ENCODE measurements at regions not wholly inside any gene's neighbourhood (a gene's known extent, or its start where the extent isn't known, plus 50 kb on each side); places are given as distances from the start of the nearest gene placed in this dataset.
A peak's percentile ranks its signal among the peaks of the same experiment; 100 is the strongest.

DNA sequence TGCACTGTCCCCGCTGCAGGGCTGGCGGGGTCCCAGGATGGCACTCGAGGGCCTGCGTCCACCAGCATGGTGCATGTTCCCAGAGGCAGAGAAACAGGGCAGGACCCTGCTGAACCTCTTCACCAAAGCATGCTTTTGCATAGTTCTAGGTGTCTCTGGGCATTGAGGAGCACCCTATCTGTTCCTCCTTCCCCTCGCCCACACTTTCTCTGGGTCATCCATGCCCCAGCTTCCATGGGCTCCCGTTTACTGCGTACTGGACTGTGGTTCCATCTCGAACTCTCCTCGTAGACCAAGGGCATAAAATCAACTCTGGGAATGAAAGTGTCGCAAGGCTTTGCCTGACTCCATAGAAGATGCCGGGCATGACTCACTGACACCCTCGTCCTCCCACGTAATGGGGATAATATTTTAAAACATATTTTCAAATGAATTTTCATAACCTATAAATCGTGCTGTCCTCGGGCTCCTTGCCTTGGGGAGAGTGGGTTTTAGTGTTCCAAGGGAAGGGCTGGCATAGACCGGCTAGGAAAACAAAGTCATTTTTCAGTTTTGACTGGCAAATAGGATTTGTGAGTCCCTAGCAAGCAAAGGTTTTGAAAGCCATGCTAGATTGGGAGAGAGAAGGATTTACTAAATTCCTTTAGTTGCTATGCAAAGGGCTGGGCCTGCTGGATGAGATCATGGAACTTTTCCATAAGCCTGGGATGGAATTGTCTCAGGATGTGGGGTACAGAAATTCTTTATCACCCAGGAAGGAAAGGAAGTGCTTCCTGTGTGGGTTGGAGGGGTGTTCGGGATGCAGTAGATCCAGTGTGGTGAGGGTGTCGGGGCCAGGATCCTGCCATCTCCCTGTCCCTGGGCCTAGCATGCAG is 498.7 kb upstream of the MKI67 start:
- ATAC-seq (no peak), DNase-seq (no peak)

DNA sequence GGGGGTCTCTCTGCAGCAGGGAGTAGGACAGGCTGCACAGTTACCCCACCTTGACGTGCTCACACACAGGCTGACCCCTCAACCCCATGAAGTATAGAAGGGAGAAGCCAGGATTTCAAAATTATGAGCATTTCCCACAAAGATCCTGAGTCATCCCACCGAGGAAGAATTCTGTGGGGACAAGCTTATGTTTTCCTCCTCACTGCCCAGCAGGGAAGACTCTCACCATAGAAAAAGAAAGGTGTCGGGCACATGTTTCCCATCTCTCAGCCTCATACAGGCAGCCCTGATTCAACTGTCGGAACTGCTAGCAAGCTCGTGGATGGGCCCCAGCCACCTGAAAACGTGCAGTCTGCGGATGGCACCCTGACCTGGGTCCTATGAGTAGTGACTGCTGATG is 499.7 kb upstream of the MKI67 start:
- ATAC-seq, result no peak
- DNase-seq, result no peak

DNA sequence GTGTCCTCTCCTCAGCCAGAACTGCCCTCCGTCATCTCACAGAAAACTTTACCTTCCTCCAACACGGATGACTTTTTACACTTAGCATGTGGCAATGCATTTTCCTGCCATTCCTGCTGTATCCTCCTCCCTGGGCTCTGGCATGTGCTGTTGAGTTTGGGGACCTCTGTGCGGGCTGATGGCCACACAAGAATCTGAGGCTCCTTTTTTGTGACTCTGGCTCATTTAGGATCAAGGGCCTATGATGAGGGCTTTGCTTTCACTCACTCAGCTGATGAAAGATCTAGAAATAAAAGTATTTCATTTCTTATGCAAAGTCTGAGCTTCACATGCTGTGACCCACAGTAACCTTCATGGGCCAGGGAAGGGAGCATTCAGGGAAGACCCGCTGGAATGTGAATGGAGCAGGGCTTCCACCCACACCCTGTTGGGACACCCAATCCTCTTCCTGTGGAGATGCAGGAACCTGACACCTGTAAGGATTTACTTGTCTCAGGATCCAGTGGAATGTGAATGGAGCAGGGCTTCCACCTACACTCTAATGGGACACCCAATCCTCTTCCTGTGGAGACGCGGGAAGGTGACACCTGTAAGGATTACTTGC is 500.3 kb upstream of the MKI67 start:
- ATAC-seq (no peak), DNase-seq (no peak)

DNA sequence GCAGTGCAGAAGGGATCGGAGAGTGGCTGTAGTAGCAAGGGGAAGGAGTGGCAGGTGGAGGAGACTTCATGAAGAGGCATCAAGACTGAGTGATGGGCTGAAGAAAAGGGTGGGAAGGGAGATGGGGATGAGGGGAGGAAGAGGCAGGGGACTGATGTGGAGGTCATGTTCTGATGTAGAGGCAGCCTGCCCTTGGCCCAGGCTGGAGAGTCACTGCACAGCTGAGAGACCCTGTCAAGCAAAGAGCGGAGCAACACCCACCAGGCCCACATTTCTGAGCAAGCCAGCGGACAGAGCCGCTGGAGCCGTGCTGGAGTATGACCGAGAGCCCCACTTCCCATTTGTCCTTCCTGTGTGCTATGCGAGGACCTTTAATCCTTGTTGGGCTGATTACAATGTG is 501.6 kb upstream of the MKI67 start:
- ATAC-seq, result no peak
- no peak for DNase-seq

DNA sequence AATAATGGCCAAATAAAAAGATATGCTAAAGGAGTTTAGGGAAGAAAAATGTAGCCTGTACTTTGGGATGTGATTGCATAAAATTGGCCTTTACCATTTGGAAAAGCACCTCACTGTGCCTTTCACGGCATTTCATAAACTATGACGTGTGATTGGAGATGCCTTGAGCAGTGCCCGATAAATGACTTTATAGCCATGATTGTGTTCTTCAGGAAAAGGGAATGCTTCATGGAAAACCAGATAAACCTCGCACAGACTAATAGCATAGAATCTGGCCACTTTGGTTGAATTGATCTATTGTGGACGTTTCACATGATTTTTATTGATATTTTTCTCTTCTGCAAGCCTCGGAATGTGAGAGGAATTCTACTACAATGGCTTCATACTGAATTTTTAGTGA is 502.0 kb upstream of the MKI67 start:
- ATAC-seq (no peak), DNase-seq (no peak)

DNA sequence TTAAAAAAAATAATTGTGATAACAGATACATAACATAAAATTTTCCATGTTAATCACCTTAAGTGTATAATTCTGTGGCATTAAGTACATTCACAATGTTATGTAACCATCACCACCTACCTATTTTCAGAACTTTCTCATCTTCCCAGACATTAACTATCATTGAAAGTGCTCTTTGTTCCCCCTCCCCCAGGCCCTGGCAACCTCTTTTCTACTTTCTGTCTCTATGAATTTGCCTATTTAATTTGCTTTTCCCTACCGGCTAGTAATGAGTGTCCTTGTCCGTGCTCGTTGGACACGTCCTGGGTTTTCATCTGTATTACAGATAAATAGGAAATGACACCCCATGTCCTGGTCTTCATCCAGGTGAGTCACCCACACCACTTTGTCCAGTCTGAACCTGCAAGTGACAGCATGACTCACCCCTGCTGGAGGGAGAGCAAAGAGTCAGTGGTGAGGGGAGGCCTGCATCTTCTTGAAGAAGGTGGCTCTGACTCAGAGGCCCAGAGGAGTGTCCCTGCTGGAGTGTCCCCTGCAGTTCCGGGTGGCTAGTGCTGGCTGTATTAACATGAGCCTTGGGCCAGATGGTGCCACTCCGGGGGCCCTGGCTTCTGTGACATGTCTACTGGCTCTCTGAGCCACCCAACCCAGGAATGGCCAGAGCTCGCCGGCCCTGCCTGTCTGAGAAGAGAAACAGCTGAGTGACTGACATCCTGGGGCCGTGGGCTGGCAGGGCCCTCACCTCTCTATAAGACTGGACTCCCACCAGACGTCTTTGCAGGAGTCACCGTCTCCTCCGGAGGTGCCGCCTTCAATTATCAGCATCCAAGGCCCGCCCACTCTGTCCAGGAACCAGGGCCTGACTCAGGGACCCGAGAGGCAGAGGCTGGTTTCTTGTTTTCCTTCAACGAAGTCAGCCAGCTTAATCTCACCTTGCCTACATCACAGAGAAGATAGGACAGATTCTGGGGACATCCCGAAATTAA is 503.2 kb upstream of the MKI67 start:
- no peak for ATAC-seq
- DNase-seq, result no peak

DNA sequence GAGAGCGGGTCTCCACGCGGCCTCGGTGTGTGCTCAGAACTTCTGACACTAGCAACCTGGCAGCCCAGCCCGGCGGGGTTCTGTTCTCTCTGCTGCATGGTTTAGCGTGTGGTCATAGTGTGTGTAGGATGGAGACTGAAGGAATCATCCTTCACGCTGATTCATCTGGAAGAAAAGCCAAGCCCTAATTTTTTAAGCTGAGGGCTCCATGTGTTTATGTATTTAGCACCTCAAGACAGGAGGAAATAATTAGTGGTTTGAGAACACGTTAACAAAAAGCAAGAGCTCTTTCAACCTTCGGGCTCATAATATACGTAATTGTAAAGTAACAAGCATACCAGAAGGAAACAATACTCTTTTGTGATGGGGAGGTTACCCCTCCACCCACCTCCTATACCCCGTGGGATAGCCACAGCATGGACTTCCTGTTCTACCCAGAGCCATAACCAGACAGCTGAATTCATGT is 504.6 kb upstream of the MKI67 start:
- ATAC-seq (no peak), DNase-seq (no peak)

DNA sequence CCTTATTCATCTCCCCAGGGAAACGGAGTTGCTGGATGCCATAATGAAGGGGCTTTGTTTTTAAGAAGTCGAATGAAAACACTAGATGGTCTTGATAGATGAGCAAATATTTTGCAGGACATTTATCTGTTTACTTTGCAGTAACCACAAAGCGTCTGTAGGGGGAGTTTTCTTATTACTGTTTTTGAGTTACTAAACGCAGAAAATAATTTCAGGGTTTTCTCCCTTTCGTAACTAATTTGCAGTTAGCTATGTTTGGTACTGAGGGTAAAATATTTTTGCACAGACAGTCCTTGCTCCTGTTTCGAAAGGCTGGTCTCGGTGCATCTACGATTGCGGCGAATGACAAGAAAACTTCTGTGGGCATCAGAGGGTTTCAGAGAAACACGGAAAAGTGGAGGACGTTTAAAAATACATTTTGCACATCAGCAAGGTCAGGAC is 505.6 kb upstream of the MKI67 start:
- no peak for DNase-seq
- no peak for ATAC-seq

DNA sequence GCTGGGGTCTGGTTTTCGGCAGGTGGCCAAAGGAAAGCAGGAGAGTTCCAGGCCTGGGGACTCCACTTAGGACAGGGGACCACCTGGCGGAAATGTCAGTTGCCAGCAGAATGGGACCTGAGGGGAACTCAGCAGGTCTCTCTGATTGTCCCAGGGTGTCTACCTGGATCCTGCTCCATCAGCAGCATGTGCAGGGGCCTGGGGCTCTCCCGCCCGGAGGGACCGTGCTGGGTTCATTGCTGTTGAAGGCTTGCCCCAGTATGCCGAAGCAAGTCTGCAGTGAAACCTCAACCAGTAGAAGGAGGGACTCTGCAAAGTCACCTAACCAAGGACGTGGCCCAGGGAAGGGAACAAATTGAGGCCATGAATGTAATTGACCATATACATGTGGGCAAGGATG is 506.5 kb upstream of the MKI67 start:
- DNase-seq (no peak), ATAC-seq (no peak)

DNA sequence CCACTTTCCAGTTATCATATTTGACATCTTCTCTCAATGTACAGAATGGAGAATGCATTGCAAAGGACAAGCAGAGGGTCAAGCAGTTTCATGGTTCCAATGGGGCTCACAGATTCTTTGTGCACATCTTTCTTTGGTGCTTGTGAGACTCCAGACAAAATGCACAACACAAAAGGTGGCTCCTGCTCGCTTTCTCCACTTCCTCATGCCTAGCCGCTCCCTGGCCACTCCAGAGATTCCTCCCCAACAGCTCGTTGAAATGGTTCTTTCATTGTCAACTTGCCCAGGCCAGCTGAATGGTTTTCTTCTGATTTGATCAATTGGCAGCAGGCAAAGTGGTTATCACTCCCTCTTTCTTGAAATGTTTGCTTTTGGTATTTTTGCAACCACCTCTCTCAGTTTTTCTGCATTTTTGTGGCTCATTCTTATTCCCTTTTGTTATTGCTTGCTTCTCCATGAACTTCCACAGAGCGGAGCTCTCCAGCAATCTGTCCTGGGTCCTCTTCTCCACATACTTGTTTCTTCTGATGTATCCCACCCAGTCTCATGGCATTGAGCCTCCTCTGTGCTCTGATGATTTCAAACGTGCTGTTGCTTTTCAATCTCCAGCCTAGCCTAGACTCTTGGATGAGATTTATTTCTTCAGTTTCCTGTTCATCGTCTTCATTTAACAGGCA is 507.8 kb upstream of the MKI67 start:
- DNase-seq, result no peak
- no peak for ATAC-seq

DNA sequence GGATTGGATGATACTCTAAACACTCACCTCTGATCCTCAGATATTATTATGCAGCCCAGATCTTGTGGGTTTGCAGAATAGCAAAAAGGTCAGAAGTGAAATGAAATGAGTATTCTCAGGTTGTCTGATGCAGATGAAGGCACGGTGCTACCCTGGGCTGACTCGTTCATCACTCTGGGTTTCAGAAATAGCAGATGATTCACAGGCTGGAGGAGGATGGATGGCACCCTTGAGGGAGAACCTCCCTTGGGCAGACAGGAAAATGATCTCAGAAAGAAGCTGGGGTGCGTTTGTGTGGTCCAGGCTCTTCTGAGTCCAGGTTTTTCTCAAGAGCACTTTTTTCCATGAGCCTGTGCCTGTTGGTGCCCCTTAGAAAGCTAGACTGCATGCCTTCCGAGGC is 515.8 kb upstream of the MKI67 start:
- no peak for DNase-seq
- peak; percentile 43 for ATAC-seq

DNA sequence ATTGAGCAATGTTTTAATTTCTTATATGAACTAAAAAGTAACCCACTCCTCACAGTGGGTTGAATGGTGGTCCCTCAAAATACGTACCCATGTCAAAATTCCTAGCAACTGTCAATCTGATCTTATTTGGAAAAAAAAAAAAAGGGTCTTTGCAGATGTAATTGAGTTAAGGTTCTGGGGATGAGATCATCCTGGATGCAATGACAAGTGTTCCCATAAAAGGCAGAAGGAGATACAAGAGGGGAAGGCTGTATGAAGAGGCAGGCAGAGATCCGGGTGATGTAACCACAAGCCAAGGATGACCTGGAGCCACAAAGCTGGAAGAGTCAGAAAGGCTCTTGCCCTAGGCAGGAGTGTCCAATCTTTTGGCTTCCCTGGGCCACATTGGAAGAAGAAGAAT is 516.3 kb upstream of the MKI67 start:
- DNase-seq, result no peak
- ATAC-seq, result no peak

DNA sequence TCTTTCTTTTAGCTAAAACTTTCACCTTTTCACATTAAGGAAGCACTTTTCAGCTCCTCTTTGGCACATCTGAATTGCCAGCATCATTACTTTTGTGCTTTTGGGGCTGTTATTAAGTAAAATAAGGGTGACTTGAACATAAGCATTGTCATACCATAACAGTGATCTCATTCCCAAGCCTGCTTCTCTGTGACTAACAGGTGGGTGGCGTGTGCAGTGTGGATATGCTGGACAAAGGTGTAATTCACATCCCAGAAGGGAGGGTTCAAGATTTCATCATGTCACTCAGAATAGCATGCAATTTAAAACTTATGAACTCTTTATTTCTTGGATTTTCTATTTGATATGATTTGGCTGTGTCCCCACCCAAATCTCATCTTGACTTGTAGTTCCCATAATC is 517.4 kb upstream of the MKI67 start:
- ATAC-seq (no peak), DNase-seq (no peak)

DNA sequence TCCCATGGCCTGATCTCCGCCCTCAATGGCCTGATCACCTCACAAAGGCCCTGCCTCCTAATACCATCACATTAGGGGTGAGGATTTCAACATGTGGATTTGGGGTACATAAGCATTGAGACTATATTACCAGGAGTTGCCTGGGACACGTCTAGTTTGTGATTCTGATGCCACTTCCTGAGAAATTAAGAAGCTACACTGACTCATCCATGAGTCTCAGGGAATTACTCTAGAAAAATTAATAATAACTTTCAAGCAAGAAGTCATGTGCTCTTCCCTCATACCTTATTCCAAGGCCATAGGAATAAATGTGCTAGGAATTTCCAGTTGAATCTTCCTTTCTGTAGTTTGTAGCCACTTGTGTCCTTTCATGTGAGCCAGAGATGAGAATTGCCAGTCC is 519.3 kb upstream of the MKI67 start:
- DNase-seq, result no peak
- no peak for ATAC-seq

DNA sequence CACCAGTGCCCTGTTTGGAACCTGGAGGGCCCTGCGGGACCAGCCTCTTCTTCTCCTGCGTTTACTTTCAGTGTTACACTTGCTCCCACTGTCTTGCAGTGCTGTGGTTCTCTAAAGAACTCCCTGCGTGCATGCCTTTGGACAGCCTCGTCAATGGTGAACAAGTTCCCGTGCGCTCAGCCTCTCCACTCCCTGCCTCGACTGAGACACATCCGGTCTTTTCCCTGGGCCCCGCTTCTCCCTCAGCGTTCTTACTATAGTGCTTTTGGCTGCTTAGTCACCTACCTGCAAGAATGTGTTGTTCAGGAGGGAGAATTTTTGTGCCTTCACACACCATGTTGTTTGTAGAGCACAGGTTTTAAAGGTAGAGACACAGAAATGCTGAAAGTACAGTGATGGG is 520.7 kb upstream of the MKI67 start:
- no peak for ATAC-seq
- no peak for DNase-seq

DNA sequence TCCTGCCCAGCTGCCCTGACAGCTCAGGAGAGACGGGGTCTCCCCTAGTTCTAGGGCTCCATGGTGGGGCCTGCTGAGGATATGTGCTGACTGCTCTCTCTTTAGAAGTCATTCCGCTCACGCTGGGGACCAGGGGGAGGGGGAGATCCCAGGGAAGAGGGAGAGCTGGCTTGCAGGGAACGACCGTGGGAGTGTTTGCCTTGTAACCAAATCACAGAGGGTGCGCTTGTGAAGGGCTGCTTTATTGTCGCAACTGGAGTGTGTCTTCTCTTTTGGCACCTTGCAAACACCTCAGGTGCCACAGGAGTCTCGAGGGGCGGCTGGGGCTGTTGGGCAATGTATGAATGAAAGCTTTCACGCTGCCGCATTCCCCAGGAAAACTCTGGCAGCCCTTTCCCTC is 531.3 kb upstream of the MKI67 start:
- ATAC-seq (no peak), DNase-seq (no peak)

DNA sequence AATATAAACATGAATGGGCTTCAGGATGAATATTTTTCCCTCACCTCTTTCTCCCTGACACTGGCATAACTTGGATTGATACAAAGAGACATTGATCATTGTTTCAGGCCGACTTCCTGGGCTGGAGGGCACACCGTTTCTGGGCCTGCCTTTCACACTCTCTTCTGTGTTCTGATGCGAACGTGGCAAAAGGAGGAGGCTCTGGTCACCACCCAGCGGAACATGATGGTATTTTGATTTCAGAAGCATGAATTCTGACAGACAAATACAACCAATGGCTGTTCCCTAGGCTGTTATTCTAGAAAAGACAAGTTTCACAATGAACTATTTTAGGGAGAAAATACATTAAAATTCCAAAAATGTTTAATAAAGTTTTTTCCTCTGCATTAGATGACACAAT is 534.5 kb upstream of the MKI67 start:
- DNase-seq, result no peak
- ATAC-seq, result no peak

DNA sequence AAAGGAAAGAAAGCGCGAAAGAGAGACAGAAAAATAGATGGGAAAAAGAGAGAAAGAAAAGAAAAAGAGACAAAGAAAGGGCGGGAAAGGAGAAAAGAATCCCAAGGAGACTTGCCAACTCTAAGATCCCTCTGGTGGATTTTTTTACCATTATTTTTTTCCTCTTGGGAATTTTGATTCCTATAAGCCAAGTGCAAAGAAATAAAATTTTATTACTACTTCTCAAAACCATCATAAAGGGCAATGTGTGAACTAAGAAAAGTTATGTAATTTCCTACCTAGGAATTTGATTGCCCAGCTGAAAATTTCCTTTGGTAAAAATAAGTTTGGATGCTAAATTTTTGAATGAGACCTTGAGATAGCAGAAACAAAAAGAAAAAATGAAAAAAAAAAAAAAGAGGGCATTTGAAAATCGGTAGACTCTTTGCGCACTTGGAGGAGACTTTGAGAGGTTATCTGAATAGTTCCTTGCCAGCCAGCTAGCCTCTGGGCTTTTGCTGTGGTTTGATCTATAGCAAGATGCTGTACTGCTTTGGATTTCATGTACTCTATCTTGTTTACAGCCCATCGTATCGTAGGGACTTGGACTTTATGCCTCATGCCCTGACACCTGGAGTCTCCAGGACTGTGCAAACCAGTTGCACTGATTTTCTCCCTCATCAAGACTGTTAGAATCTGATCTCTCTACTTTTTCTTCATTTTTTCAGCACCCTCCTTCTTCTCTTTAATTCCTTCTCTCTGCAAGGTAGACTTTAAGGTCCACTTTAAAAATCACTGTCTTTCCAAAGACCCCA is 535.4 kb upstream of the MKI67 start:
- ATAC-seq (no peak), DNase-seq (no peak)

DNA sequence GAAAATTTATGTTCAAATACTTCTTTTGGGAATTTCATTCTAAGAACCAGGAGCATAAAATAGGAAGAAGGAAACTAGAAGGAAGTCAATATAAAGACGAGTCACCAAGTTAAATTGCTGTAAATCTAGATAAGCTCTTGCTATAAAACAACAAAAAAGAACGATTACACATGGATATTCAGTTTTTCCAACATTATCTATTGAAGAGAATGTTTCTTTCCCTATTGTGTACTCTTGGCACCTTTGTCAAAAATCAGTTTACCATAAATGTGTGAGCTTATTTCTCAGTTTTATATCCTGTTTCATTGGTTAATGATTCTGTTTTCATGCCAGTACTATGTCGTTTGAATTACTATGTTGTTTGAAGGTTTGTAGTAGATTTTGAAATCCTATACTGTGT is 536.3 kb upstream of the MKI67 start:
- ATAC-seq (no peak), DNase-seq (no peak)

DNA sequence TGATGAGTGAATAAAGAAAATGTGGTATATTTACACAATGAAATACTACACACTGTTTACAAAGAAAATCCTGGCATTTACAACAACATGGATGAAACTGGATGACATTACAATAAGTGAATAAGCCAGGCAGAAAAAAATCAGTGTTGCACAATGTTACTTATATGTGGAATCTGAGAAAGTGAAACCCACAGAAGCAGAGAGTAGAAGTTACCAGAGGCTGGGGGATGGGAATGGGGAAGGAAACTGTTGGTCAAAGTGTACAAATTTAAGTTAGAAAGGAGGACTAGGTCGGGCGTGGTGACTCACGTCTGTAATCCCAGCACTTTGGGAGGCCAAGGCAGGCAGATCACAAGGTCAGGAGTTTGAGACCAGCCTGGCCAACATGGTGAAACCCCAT is 538.5 kb upstream of the MKI67 start:
- no peak for ATAC-seq
- DNase-seq, result no peak

DNA sequence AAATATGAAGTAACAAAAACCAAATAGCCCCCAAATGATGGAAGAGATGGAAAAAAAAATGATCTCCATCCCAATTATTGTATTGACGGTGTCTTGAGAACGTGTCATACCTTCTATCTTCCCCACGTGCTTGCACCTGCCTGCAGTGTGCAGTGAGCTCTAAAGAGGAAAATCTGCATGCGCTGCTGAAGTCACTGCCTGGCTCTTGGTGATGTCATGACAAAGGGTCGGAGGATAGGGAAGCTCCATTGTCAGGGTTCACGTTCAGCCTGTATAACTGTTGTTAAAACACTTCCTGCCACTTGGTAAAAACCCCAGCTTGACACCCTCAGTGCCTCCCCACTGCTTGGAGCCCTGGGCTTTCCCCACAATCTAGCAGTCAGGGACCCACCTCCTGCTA is 549.2 kb upstream of the MKI67 start:
- ATAC-seq (no peak), DNase-seq (no peak)

All from stimulated activated naive CD8-positive, alpha-beta T cell treated with anti-CD3 and anti-CD28 coated beads, Interleukin-15, Interleukin-2, amounts not matched to agents 100 U/mL and 50 U/mL, for 24 hours (primary cell).